NT2/D1 (cell line): ENCODE measurements at regions not wholly inside any gene's neighbourhood (a gene's known extent, or its start where the extent isn't known, plus 50 kb on each side); places are given as distances from the start of the nearest gene placed in this dataset.

ENCODE experiments used
- DNase-seq: peaks from one replicate; pipeline ENCODE4 v3.0.0-alpha.2; 2011; ENCODE audit warnings: low read depth, low spot score
- H3K27me3 ChIP-seq: 2 replicates; pipeline ENCODE4 v1.6.0; 2011; ENCODE audit warnings: mild to moderate bottlenecking; ENCODE audit not compliant: insufficient read length, insufficient read depth
- H3K36me3 ChIP-seq: 2 replicates; pipeline ENCODE4 v1.6.1; 2011; ENCODE audit warnings: mild to moderate bottlenecking, low read length, mixed read lengths; ENCODE audit not compliant: insufficient read depth, insufficient read length
- H3K4me1 ChIP-seq: 2 replicates; pipeline ENCODE4 v1.5.1; 2011; ENCODE audit not compliant: insufficient read depth, insufficient read length
- H3K4me3 ChIP-seq: 2 replicates; pipeline ENCODE4 v1.5.1; 2011; ENCODE audit warnings: low read depth; ENCODE audit not compliant: insufficient read length
- H3K9ac ChIP-seq: 2 replicates; pipeline ENCODE4 v1.6.0; 2011; ENCODE audit warnings: low read depth; ENCODE audit not compliant: insufficient read length
- H3K9me3 ChIP-seq: 2 replicates; pipeline ENCODE4 v1.5.1; 2011; ENCODE audit warnings: mild to moderate bottlenecking, low read length; ENCODE audit not compliant: insufficient read depth
- SUZ12 ChIP-seq: IDR thresholded peaks from 2 replicates; pipeline ENCODE4 v1.6.1; 2011; ENCODE audit not compliant: insufficient read length, insufficient read depth; ENCODE audit errors: extremely low read depth
- YY1 ChIP-seq: IDR thresholded peaks from 2 replicates; pipeline ENCODE4 v1.6.1; 2011; ENCODE audit not compliant: insufficient read length, insufficient read depth
- ZNF274 ChIP-seq: IDR thresholded peaks from 2 replicates; pipeline ENCODE4 v1.6.1; 2011; ENCODE audit warnings: mild to moderate bottlenecking, low read depth, low read length

DNA sequence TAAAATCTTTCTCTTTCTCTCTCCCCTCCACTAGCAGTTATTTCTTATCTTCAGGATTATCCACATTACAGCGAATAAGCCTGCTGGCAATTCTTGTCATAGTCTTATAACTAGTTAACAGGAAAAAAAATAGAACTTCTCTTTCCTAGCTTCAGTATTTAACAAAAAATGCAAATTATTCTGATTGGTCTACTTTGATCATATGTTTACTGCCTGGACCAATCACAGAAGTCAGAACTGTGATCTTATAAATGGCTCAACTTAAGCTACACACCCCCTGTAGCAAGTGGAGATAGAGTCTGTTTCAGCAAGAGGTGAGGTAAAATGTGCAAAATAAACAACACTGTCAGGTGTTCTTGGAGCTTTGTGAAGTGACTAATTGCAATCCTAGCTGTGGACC lies 389.4 kb upstream of the TUSC1 start:
- peaks cover 6% of the 10 kb centered on the region; the same call in 1 of the 2 replicates for H3K9me3 ChIP-seq
- H3K36me3 ChIP-seq: no peaks in the 10 kb centered on the region
- TF ChIP-seq YY1 (no peak), ZNF274 (no peak), SUZ12 (no peak)
- no peak overlapping the region for H3K4me3 ChIP-seq
- H3K9ac ChIP-seq: no peak overlapping the region
- no peak for DNase-seq
- H3K27me3 ChIP-seq: no peaks in the 10 kb centered on the region
- no peaks in the 10 kb centered on the region for H3K4me1 ChIP-seq

- no peak for DNase-seq
- Histone ChIP-seq H3K9me3 (peaks cover 6% of the 10 kb centered on the region; the same call in 1 of the 2 replicates), H3K9ac (no peak overlapping the region), H3K4me1 (no peaks in the 10 kb centered on the region), H3K4me3 (no peak overlapping the region), H3K36me3 (no peaks in the 10 kb centered on the region), H3K27me3 (no peaks in the 10 kb centered on the region)
- no peak for TF ChIP-seq YY1
- no peak for TF ChIP-seq ZNF274
- TF ChIP-seq SUZ12: no peak
Observed at GRCh38 chr9:26066237-26066636, 388.0 kb upstream of the TUSC1 start.

- H3K36me3 ChIP-seq: no peaks in the 10 kb centered on the region
- H3K4me1 ChIP-seq: no peaks in the 10 kb centered on the region
- H3K9me3 ChIP-seq: no peaks in the 10 kb centered on the region
- TF ChIP-seq ZNF274 (no peak), YY1 (no peak), SUZ12 (no peak)
- DNase-seq: no peak
- no peak overlapping the region for H3K4me3 ChIP-seq
- H3K27me3 ChIP-seq: no peaks in the 10 kb centered on the region
- H3K9ac ChIP-seq: no peak overlapping the region
Observed at GRCh38 chr9:26061948-26062575, 383.8 kb upstream of the TUSC1 start.

GRCh38 chr9:26058111-26058895 lies 380.1 kb upstream of the TUSC1 start:
- H3K36me3 ChIP-seq: no peaks in the 10 kb centered on the region
- no peaks in the 10 kb centered on the region for H3K9me3 ChIP-seq
- no peak overlapping the region for H3K9ac ChIP-seq
- no peak for DNase-seq
- H3K4me3 ChIP-seq: no peak overlapping the region
- no peaks in the 10 kb centered on the region for H3K4me1 ChIP-seq
- TF ChIP-seq SUZ12 (no peak), ZNF274 (no peak), YY1 (no peak)
- H3K27me3 ChIP-seq: no peaks in the 10 kb centered on the region

- H3K4me3 ChIP-seq: no peak overlapping the region
- TF ChIP-seq SUZ12: no peak
- no peak for TF ChIP-seq YY1
- no peak for TF ChIP-seq ZNF274
- H3K36me3 ChIP-seq: no peaks in the 10 kb centered on the region
- no peaks in the 10 kb centered on the region for H3K27me3 ChIP-seq
- no peaks in the 10 kb centered on the region for H3K4me1 ChIP-seq
- no peaks in the 10 kb centered on the region for H3K9me3 ChIP-seq
- H3K9ac ChIP-seq: no peak overlapping the region
- DNase-seq: no peak
Observed at GRCh38 chr9:26057050-26057449, 378.8 kb upstream of the TUSC1 start.

GRCh38 chr9:26054600-26055520 lies 376.6 kb upstream of the TUSC1 start:
- Histone ChIP-seq H3K9ac (no peak overlapping the region), H3K4me3 (no peak overlapping the region), H3K27me3 (no peaks in the 10 kb centered on the region), H3K4me1 (no peaks in the 10 kb centered on the region), H3K36me3 (no peaks in the 10 kb centered on the region), H3K9me3 (no peaks in the 10 kb centered on the region)
- TF ChIP-seq SUZ12: no peak
- no peak for TF ChIP-seq ZNF274
- TF ChIP-seq YY1: no peak
- DNase-seq: no peak

GRCh38 chr9:26053954-26054353 lies 375.7 kb upstream of the TUSC1 start:
- Histone ChIP-seq H3K9me3 (no peaks in the 10 kb centered on the region), H3K9ac (no peak overlapping the region), H3K4me1 (no peaks in the 10 kb centered on the region), H3K27me3 (no peaks in the 10 kb centered on the region), H3K4me3 (no peak overlapping the region), H3K36me3 (no peaks in the 10 kb centered on the region)
- TF ChIP-seq YY1: no peak
- no peak for DNase-seq
